ENCODE measurements at regions not wholly inside any gene's neighbourhood (a gene's known extent, or its start where the extent isn't known, plus 50 kb on each side); places are given as distances from the start of the nearest gene placed in this dataset.

DNA sequence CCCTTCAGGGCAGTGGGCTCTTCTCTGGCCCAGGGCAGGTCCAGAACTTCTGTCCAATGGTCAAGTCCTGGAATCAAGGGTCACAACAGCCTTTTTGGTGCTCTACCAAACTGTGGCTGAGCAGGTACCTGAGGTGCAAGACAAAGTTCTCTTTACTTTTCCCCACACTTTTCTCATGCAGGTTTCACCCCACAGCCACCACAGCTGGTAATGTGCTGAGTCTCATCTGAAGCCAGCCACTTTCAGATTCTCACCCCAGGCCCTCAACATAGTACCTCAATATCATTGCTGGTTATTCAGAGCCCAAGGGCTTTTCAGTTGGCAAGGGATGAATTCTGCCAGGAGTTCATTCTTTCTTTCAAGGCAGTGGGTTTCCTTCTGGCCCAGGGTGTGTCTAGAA, 426.0 kb downstream of the TECRL start:
- TF ChIP-seq, protein P1, sequence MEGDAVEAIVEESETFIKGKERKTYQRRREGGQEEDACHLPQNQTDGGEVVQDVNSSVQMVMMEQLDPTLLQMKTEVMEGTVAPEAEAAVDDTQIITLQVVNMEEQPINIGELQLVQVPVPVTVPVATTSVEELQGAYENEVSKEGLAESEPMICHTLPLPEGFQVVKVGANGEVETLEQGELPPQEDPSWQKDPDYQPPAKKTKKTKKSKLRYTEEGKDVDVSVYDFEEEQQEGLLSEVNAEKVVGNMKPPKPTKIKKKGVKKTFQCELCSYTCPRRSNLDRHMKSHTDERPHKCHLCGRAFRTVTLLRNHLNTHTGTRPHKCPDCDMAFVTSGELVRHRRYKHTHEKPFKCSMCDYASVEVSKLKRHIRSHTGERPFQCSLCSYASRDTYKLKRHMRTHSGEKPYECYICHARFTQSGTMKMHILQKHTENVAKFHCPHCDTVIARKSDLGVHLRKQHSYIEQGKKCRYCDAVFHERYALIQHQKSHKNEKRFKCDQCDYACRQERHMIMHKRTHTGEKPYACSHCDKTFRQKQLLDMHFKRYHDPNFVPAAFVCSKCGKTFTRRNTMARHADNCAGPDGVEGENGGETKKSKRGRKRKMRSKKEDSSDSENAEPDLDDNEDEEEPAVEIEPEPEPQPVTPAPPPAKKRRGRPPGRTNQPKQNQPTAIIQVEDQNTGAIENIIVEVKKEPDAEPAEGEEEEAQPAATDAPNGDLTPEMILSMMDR (conservative IDR thresholded peaks at IDR 0.05; ENCODE audit: low read depth in 2 of 2) = no peak
- TF ChIP-seq POLR2AphosphoS5 (IDR thresholded peaks at IDR 0.05; ENCODE audit: low read depth) = no peak
- TF ChIP-seq, protein P2, sequence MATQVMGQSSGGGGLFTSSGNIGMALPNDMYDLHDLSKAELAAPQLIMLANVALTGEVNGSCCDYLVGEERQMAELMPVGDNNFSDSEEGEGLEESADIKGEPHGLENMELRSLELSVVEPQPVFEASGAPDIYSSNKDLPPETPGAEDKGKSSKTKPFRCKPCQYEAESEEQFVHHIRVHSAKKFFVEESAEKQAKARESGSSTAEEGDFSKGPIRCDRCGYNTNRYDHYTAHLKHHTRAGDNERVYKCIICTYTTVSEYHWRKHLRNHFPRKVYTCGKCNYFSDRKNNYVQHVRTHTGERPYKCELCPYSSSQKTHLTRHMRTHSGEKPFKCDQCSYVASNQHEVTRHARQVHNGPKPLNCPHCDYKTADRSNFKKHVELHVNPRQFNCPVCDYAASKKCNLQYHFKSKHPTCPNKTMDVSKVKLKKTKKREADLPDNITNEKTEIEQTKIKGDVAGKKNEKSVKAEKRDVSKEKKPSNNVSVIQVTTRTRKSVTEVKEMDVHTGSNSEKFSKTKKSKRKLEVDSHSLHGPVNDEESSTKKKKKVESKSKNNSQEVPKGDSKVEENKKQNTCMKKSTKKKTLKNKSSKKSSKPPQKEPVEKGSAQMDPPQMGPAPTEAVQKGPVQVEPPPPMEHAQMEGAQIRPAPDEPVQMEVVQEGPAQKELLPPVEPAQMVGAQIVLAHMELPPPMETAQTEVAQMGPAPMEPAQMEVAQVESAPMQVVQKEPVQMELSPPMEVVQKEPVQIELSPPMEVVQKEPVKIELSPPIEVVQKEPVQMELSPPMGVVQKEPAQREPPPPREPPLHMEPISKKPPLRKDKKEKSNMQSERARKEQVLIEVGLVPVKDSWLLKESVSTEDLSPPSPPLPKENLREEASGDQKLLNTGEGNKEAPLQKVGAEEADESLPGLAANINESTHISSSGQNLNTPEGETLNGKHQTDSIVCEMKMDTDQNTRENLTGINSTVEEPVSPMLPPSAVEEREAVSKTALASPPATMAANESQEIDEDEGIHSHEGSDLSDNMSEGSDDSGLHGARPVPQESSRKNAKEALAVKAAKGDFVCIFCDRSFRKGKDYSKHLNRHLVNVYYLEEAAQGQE (IDR thresholded peaks at IDR 0.05; ENCODE audit: unreplicated experiment) = no peak
